IMR-90 (cell line): ENCODE measurements at regions not wholly inside any gene's neighbourhood (a gene's known extent, or its start where the extent isn't known, plus 50 kb on each side); places are given as distances from the start of the nearest gene placed in this dataset.

Experiments
- BHLHE40 ChIP-seq: fragments of 150-350 bp; IDR thresholded peaks from 2 replicates; pipeline ENCODE4 v1.6.1; 2016; ENCODE audit warnings: mild to moderate bottlenecking, low read depth, low read length
- CEBPB ChIP-seq: IDR thresholded peaks from 2 replicates; pipeline ENCODE4 v1.6.1; 2012; ENCODE audit warnings: low read depth, low read length, improper control_type of control experiment
- CTCF ChIP-seq: conservative IDR thresholded peaks from 2 replicates; pipeline ENCODE4 v1.5.1; 2012; ENCODE audit warnings: mild to moderate bottlenecking, low read depth, low read length, improper control_type of control experiment
- MXI1 ChIP-seq: IDR thresholded peaks from 2 replicates; pipeline ENCODE4 v1.6.1; 2012; ENCODE audit warnings: low read depth, mild to moderate bottlenecking, low read length, moderate library complexity, borderline replicate concordance
- NFE2L2 ChIP-seq: fragments of 150-350 bp; IDR thresholded peaks from 2 replicates; pipeline ENCODE4 v1.6.1; 2016; ENCODE audit warnings: low read depth, mild to moderate bottlenecking, low read length
- POLR2A ChIP-seq: IDR thresholded peaks from 2 replicates; pipeline ENCODE4 v1.6.1; 2012; ENCODE audit warnings: mild to moderate bottlenecking, low read depth, low read length
- RFX5 ChIP-seq: IDR thresholded peaks from 2 replicates; pipeline ENCODE4 v1.8.0; 2012; ENCODE audit warnings: low read depth, mild to moderate bottlenecking, low read length, moderate library complexity
- USF2 ChIP-seq: fragments of 150-350 bp; IDR thresholded peaks from 2 replicates; pipeline ENCODE4 v1.6.1; 2017; ENCODE audit warnings: mild to moderate bottlenecking, antibody characterized with exemption, low read length, low read depth

GRCh38 chrX:138349351-138349750 is 362.2 kb downstream of the FGF13 start:
- TF ChIP-seq CTCF (no peak), CEBPB (no peak), NFE2L2 (no peak), USF2 (no peak), RFX5 (no peak), POLR2A (no peak), BHLHE40 (no peak), MXI1 (no peak)
